GM21717 (cell line): ENCODE measurements at regions not wholly inside any gene's neighbourhood (a gene's known extent, or its start where the extent isn't known, plus 50 kb on each side); places are given as distances from the start of the nearest gene placed in this dataset.

ENCODE experiments used
- ATAC-seq: cut with Tn5 transposase; IDR thresholded peaks from one replicate; pipeline ENCODE4 v1.9.1; 2021; ENCODE audit warnings: mild to moderate bottlenecking, moderate library complexity; ENCODE audit not compliant: unreplicated experiment

DNA sequence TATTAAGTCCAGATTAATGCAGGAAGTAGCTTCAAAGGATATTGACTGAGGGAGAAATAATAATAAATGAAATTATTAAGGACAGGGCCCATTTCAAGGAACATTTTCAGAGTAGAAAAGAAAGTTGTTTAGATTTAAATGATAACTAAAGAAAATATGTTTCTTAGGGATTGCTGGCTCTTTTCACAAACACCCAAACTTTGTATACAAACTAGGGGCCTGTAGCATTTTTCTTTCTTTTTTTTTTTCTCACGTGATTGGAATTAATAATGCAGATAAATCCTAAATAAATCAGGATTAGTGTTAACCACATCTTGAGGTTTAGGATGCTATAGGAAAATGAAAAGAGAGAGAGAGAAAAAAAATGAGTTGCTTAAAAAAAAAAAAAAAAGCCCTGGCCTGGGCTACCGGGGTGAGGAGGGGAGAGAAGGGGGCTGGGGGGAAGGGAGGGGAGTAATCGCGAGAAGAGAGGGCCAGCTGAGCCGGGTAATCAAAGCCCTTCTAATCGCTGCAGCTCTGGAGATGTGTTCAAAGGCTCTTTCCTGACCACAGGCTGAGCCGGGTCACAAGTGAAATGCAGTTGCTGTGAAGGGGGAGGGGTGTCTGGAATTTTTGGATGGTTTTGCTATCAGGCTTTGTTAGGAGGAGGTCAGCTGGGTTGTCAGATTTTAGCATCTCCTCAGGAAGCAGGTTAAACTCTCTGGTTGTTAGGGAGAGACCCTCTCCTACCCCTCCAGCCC is 104.6 kb upstream of the ZFHX3 start:
- no peak for ATAC-seq

DNA sequence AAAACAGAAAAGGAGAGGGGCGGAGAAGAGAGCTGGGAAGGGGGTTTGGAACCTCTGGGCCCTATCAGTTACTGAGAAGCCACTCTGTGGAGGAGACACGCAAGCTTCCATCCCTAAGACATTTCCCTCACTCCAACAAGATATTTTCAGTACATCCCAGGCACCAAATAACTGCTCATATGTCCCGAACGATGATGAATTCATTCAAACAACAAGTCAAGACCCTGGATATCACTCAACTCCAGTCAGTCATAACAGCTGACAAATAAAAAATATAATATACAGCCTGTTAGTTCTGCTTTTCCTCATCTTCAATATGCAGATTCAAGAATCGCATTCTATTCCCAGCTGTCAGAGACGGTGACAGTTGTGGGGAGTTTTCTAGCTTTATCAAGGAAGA is 104.0 kb upstream of the ZFHX3 start:
- ATAC-seq: no peak

DNA sequence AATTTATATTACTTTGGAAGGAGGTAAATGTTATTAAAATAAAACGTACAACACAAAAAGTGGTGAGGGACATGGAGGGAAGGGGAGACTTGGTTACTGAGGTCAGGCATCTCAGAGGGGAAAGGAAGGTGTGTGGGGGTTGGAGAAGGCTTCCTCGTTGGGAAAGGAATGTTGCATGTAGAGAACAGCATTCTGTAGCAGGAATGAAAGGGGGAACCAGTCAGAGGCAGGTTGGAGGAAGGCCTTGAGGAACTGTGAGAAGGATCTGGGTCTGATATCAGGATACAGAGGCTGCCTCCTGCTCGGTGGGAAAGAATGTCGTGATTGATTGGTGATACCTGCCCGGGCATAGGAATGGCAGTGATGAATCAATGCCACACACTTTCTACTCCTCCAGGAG is 103.3 kb upstream of the ZFHX3 start:
- ATAC-seq: no peak

DNA sequence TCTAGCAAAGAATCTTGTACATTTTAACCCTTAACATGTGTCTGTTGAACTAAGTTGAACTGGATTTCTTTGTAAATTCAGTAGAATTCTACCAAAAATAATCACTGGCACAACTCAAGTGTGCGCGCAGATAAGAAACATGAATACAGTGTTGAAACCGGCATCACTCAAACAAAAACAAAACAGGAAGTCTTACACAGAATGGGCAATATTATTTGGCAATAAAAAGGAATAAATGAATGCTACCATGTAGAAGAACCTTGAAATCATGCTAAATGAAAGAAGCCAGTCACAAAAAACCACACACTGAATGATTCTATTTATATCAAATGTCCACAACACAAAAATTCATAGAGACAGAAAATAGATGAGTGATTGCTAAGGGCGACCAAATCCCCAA is 102.9 kb upstream of the ZFHX3 start:
- no peak for ATAC-seq

DNA sequence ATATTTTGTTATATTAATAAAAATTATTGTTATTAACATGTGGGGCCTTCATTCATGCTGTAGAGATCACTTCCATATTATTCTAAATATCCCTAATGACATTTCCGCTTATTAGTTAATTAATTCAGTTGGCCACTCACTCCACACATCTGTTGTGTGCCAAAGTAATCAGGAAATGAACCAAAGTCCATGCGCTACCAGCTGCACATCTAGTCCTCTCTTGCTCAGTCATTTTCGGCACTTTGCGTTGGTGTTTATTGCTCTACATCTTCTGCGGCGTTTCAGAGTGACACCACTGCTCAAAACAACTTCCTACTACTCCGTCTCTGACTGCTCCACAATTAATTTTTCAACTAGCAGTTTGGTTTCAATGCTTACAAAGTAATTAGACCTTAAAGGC is 101.4 kb upstream of the ZFHX3 start:
- ATAC-seq: no peak

DNA sequence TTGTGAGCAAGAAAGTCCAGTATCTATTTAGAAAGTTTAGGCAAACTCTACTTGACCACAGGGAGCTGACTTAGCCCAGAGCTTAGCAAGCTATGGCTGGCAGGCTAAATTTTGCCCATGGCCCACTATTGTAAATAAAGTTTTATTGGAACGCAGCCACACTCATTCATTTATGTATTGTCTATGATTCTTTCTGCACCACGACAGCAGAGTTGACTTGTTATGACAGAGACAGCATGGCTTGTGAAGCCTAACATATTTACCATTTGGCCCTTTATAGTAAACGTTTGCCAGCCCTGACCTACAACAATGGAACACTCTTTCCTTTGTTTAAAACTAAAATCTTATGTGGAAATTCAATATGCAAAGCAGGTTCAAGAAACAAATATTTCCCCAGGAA is 100.0 kb upstream of the ZFHX3 start:
- no peak for ATAC-seq

DNA sequence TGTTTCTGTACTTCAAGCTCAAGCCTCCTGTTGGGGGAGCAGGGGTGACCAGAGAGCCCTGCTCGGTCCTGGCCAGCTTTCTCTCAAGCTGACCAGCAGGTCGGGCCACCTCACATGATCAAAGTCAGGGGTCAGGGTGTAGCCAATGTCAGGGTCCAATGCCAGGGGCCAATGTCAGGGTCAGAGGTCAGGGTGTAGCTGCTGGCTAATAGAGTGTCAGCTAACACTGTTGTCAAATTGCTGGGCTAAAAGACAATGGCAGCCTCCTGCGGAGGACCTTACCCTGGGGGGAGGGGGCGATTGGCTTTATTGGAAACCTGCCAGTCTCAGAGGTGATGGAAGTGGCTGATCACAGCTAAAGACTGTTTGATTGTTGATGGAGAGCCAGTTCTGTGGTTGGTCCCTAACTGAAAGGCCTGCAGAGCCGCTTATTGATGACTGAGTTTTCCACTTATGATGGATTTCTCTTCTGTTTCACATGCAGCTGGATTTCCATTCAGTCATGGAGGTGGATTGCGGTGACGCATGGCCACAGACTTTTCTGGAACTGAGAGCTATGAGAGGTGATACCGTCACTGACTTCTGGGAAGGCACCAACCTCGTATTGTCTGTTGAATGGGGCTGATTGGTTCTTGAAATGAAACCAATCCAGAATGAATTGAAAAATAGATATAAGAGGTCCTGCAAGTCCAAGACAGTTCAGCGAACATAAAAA is 97.4 kb upstream of the ZFHX3 start:
- ATAC-seq: no peak

DNA sequence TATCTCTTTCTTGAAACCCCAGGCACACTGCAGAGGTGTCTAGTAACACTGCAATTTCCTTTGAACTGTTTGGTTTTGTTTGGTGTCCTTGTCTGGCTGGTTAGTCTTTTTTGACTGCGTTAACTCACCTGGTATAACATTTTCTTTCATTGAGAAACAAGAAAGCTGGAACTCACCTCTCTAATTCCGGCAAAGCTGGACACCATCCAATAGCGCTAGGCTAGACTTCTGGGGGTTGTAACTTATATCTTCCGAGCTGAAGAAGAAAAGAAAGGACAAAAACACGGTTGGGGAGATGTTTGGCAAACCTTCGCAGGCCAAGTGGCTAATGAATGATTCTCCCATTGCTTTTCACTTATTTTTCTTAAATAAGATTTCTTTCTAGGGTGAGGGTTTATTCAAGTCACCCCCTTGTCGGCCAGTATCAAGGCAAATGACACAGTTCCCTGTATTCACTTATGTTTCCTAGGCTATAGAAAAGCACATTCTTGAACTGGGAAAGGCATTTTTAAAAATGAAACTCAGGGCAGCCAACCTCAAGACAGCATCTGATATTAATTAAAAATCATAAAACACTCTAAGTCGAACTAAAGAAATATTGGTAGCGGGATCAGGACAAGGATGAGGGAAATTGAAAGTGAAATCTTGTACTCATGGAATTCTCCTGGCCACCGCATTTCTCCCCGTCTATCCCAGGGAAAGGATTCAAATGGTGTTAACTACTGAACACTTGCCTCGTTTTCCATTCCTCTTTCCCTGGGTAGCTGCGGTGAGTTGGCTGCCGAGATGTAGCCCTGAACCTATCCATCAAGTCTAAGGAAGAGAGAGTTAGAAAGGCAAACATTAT is 95.9 kb upstream of the ZFHX3 start:
- ATAC-seq: no peak

DNA sequence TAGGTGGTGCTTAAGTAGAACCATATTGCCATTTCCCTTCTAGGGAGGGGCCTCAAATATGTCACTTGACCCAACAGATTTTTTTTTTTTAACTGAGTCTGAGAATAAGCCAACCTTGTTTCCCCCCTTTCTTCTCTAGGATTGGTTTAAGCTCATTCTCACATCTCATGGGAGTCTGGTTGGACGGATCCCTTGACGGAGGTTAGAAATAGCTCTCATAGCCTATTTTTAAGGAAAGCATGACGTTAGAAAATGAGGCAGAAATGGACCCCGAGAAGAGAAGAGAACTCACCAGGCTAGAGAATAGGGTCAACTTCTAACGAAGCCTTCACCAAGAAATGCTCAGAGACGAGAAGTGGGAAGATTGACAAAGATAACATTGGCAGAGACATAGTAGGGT is 95.1 kb upstream of the ZFHX3 start:
- ATAC-seq: no peak

DNA sequence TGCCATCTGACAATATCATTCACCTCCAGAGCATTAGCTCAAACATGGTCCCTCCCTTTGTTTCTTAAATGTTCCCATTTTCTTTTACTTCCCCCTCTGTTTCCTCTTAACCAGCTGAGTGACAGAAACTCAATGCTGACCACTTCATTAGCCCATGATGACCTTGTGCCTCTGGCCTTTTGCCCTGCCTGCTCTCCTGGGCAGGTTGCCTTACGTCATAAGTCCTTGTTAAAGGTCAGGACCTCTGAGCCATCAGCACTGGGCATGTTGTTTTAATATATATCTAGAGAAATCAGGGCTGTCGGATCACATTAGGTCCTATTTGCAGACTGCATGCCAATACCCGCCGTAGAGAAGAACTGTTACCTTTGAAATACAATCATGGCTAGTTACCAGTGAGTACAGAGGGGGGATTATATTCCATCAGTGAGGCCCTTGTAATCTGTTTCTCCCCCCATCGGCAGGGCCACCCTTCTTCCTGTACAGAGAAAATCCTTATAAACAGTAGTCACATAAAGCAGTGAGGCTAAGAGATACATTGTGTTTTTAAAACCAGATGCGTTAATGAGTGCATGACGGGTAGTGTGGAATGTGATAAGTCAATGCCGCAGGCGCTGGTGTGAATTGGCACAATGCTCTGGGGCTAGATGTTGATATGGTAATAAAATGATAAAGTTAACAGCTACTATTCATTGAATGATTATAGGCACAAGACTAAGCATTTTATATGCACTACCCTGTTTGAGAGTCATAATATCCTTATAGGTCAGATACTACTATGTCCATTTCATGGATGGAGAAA is 94.3 kb upstream of the ZFHX3 start:
- no peak for ATAC-seq

DNA sequence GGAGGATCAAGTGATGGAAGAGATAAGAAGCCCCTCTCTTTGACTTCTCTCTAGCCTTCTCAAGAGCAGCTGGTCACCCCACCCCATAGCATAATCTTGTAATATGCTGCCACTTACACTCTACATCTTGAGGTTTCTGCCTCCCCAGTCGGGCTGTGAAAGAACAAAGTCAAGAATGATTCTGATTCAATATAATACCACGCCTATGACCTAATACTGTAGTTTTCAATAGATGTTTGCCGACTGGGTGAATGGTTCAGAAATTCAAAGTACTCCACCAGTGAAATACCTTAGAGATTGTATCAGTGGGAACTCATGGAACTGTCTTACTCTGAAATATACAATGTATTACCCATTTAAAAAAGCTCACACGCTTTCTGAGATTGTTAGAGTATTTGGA is 93.0 kb upstream of the ZFHX3 start:
- ATAC-seq: no peak

DNA sequence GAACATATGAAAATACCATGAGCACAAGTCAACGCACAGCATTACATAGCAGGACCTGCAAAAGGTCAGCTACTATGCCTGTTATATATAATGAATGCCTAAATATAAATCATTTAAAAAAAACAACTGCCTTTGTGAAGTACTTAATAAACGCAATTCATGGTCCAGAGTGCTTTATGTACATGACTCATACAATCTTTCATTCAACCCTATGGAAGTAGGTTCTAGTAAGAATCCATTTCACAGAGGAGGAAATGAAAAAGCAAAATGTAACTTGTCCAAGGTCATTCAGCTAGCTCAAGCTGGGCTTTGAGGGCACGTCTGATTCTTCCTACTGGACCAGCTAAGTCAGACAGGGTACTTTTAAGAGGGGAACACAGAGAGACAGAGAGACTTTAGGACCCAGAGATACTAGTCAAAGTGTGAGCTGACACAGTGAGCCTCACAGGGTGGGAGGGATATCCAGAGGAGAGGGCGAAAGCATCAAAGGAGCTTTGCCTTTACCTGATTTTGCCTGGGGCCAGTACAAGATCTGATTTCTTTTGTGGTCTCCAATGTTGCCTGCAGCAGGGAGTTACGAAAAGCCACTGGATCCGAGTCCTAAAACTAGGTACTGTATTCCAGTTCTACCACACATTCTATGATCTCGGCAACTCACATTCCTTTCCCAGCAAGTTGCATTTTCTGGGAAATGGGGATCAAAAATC is 83.4 kb upstream of the ZFHX3 start:
- no peak for ATAC-seq

DNA sequence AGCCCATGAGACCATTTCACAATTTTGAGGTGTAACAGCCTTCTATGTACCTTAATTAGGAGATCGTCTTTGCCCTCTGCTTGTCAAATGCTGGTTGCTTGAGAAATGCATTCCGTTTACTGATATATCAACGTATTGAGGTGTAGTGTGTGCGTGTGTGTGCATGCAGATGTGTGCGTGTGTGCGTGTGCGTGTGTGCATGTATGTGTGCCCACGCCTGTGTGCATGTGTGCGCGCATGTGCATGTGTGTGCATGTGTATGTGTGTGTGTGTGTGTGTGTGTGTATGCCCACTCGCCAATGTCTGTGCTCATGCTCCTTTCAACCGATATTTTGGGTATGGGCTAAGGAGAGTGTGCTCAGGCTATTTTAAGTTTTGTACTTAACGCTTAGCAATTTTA is 81.5 kb upstream of the ZFHX3 start:
- ATAC-seq: no peak

DNA sequence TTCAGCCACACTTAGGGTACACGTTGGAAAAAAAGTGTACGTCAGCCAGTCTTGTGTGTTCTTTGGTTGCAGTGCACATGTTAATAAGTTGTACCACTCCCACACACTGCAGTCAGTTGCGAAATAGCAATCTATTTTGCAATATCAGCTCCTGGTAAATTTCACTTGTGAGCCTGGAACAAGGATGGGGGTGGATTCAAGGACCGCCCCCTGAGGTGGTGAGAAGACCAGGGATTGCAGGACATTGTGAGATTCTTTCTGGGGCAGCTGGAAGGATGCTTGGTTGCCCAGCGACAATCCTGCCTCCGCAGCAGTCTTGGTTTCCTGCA is 78.6 kb upstream of the ZFHX3 start:
- no peak for ATAC-seq

DNA sequence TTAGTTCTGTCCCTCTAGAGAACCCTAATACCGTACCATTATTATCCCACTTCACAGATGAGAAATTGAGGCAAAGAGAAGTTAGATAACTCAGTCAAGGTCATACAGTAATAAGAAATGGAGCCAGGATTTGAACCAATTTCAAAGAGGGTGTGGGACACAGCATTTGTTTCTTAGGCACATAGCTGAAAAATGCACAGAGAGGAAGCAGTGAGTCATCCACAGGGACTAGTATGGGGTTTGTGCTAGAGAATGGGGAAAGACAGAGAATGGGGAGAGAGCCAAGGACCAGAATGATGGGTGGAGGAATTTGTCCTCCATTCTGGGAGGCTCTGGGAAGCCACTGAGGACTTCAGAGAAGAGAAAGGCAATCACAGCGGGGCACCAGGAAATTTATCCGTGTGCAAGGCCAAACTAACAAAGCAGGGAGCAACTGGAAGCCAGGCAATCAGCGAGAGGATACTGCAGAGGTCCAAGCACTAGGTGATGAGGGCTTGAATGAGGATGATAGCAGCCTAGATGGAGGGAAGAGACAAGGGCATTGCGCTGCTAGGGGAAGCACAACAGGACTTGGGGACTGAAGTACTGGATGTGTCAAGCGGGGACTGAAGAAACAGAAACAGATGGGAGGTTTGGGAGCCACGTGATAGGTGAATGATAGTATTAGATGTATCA is 78.1 kb upstream of the ZFHX3 start:
- ATAC-seq: no peak

DNA sequence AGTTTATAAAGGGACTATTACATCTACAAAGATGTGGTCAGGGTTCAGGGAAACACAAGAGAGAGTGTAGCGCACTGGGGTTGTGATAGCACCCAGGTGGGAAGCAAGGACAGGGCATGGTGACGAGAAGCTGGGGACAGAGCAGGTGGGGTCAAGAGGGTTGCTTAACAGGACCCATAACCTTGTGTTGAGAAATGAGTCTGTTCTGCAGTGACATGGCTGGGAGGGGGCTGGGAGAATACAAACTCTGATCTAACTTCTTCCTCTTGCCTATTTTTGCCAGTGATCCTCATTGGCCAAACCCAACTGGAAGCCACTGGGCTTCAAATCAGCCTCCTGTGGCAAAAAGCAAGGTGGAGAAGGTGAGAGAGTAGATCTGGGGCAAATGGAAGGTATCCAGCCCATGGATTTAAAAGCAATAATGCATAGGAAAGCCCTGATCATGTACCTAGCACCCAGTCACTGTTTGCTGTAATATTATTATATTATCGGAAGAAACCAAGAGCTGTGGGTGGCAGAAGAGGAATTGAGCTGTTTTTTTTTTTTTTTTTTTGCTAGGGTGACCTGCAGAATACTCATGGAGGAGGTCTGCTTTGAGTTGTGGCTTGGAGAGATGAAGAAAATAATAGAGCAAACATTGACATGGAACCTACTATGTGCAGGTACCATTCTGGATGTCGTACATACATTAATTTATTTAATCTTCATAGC is 76.9 kb upstream of the ZFHX3 start:
- ATAC-seq: no peak

DNA sequence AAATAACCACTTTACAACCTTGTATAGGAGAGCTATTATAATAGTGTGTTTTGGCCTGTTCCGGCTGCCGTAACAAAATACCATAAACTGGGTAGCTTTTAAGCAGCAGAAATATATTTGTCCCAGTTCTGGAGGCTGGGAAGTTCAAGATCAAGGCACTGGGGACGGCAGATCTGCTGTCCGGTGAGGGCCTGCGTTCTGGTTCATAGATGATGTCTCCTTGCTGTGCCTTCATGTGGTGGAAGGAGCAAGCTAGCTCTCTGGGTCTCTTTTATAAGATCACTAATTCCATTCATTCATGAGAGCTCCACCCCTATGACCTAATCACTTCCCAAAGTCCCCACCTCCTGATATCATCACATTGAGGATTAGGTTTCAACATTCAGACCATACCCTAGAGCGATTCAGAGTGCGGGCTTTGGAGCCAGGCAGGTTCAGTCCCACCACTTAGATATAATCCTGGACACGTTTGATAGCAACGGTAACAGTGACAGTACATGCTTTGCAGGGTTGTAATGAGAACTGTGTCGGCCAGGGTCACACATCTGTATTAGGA is 76.2 kb upstream of the ZFHX3 start:
- no peak for ATAC-seq

DNA sequence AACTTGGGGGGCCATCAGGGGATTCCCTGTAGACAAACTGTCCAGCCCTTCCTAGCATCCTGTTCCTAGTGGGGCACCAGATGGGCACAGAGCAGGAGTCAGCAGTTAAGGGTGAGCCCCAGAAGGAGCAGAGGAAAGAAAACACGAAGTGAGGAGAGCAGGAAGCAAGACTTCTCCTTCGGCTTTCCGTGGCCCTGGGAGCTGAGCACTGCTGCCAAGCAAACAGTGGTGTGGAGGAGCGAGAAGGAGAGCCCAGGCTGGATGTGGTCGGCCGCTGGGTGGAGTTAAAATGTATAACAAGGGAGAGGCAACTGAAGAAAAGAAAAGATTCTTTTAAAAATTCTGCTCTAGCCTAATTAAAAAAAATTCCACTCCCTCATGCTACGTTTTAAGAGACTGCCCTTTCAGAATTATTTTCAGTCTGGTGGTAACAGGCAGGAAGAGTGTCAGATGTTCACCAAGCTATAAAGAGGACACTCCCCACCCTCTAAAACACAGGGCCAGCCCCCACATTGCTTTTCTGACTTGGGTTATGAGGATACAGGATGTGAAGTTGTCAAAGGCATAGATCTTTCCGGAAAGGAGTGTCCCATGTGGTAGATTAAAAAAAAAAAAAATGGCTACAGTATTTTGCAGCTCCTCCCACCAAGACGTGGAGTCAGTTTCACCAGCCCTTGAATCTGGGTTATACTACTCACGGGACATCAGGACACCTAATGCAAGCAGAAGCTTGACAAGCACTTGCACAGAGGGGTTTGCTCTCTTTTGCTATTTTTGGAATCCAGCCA is 74.9 kb upstream of the ZFHX3 start:
- no peak for ATAC-seq
